ENCODE measurements at regions not wholly inside any gene's neighbourhood (a gene's known extent, or its start where the extent isn't known, plus 50 kb on each side); places are given as distances from the start of the nearest gene placed in this dataset.

DNA sequence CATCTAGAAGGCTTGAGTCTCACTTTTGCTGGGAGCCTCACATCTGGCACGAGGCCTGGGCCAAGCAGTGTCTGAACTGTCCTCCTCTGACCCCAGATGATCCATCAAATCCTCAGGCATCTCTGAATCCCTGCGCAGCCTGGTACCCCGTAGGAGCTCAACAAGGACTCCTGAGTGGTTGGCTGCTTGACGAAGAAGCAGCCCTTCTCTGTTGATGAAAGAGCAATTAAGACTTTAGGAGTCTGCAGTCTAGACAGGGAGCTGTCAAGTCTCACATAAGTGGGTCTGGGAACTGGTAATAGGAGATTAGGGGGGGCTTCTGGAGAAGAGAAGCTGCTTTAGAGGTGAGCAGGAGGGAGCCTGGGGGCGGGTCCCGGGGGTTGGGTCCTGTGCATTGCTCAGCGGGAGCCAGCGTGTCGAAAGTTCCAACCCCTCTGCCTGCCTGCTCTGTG is 326.0 kb downstream of the RPS24 start:
- TF ChIP-seq YY1 (IDR thresholded peaks at IDR 0.05; ENCODE audit: low read depth) = no peak
- TF ChIP-seq, protein P1, sequence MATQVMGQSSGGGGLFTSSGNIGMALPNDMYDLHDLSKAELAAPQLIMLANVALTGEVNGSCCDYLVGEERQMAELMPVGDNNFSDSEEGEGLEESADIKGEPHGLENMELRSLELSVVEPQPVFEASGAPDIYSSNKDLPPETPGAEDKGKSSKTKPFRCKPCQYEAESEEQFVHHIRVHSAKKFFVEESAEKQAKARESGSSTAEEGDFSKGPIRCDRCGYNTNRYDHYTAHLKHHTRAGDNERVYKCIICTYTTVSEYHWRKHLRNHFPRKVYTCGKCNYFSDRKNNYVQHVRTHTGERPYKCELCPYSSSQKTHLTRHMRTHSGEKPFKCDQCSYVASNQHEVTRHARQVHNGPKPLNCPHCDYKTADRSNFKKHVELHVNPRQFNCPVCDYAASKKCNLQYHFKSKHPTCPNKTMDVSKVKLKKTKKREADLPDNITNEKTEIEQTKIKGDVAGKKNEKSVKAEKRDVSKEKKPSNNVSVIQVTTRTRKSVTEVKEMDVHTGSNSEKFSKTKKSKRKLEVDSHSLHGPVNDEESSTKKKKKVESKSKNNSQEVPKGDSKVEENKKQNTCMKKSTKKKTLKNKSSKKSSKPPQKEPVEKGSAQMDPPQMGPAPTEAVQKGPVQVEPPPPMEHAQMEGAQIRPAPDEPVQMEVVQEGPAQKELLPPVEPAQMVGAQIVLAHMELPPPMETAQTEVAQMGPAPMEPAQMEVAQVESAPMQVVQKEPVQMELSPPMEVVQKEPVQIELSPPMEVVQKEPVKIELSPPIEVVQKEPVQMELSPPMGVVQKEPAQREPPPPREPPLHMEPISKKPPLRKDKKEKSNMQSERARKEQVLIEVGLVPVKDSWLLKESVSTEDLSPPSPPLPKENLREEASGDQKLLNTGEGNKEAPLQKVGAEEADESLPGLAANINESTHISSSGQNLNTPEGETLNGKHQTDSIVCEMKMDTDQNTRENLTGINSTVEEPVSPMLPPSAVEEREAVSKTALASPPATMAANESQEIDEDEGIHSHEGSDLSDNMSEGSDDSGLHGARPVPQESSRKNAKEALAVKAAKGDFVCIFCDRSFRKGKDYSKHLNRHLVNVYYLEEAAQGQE (IDR thresholded peaks at IDR 0.05; ENCODE audit: low read depth) = no peak
- no peak for TF ChIP-seq ZBTB7A (IDR thresholded peaks at IDR 0.05; ENCODE audit: low read depth)
- no peak for TF ChIP-seq TAF1 (IDR thresholded peaks at IDR 0.05; ENCODE audit: low read depth)
- no peak for TF ChIP-seq TEAD4 (IDR thresholded peaks at IDR 0.05)
- TF ChIP-seq USF1 (IDR thresholded peaks at IDR 0.05) = no peak
- TF ChIP-seq FOXM1 (IDR thresholded peaks at IDR 0.05; ENCODE audit: borderline replicate concordance, low read depth) = no peak
- TF ChIP-seq CREB1 (IDR thresholded peaks at IDR 0.05; ENCODE audit: low read depth) = no peak
- TF ChIP-seq, protein P2, sequence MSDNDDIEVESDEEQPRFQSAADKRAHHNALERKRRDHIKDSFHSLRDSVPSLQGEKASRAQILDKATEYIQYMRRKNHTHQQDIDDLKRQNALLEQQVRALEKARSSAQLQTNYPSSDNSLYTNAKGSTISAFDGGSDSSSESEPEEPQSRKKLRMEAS (IDR thresholded peaks at IDR 0.05) = no peak
- TF ChIP-seq TCF12 (IDR thresholded peaks at IDR 0.05; ENCODE audit: low read depth) = no peak
- no peak for TF ChIP-seq CEBPB (IDR thresholded peaks at IDR 0.05)
- no peak for TF ChIP-seq EGR1 (IDR thresholded peaks at IDR 0.05)

- TF ChIP-seq FOXM1 (IDR thresholded peaks at IDR 0.05; ENCODE audit: borderline replicate concordance, low read depth) = no peak
- no peak for TF ChIP-seq TAF1 (IDR thresholded peaks at IDR 0.05; ENCODE audit: low read depth)
- TF ChIP-seq CREB1 (IDR thresholded peaks at IDR 0.05; ENCODE audit: low read depth) = no peak
- TF ChIP-seq EP300 (IDR thresholded peaks at IDR 0.05; ENCODE audit: borderline replicate concordance) = no peak
- TF ChIP-seq NFIC (IDR thresholded peaks at IDR 0.05) = no peak
- no peak for TF ChIP-seq TEAD4 (IDR thresholded peaks at IDR 0.05)
- TF ChIP-seq, protein P2 (IDR thresholded peaks at IDR 0.05) = no peak
- TF ChIP-seq RAD21 (IDR thresholded peaks at IDR 0.05; ENCODE audit: low read depth) = no peak
- TF ChIP-seq YY1 (IDR thresholded peaks at IDR 0.05; ENCODE audit: low read depth) = no peak
- no peak for TF ChIP-seq ZBTB7A (IDR thresholded peaks at IDR 0.05; ENCODE audit: low read depth)
- TF ChIP-seq, protein P1 (IDR thresholded peaks at IDR 0.05; ENCODE audit: low read depth) = no peak
- no peak for TF ChIP-seq TCF12 (IDR thresholded peaks at IDR 0.05; ENCODE audit: low read depth)
- TF ChIP-seq CEBPB (IDR thresholded peaks at IDR 0.05) = no peak
- TF ChIP-seq USF1 (IDR thresholded peaks at IDR 0.05) = no peak
- no peak for TF ChIP-seq EGR1 (IDR thresholded peaks at IDR 0.05)
Measured at GRCh38 chr10:78360284-78360683, 326.6 kb downstream of the RPS24 start.

GRCh38 chr10:78361031-78361430 is 327.4 kb downstream of the RPS24 start:
- TF ChIP-seq, protein P2 (IDR thresholded peaks at IDR 0.05) = no peak
- TF ChIP-seq, protein P1 (IDR thresholded peaks at IDR 0.05; ENCODE audit: low read depth) = no peak
- TF ChIP-seq EGR1 (IDR thresholded peaks at IDR 0.05) (no peak), RAD21 (IDR thresholded peaks at IDR 0.05; ENCODE audit: low read depth) (no peak), NFIC (IDR thresholded peaks at IDR 0.05) (no peak), EP300 (IDR thresholded peaks at IDR 0.05; ENCODE audit: borderline replicate concordance) (no peak), CREB1 (IDR thresholded peaks at IDR 0.05; ENCODE audit: low read depth) (no peak), USF1 (IDR thresholded peaks at IDR 0.05) (no peak), YY1 (IDR thresholded peaks at IDR 0.05; ENCODE audit: low read depth) (no peak), TAF1 (IDR thresholded peaks at IDR 0.05; ENCODE audit: low read depth) (no peak), TEAD4 (IDR thresholded peaks at IDR 0.05) (no peak), ZBTB7A (IDR thresholded peaks at IDR 0.05; ENCODE audit: low read depth) (no peak)

Data from Ishikawa (cell line).